Small intestine (tissue), 7 donors: ENCODE measurements at regions not wholly inside any gene's neighbourhood (a gene's known extent, or its start where the extent isn't known, plus 50 kb on each side); places are given as distances from the start of the nearest gene placed in this dataset.
"Not testable (repeated sequence)": the region's sequence is repeated elsewhere in the genome, so short reads cannot be mapped to it uniquely, and the experiment has no call there.

Source experiments
- DNase-seq, 2 donors: peaks; one replicate each; pipeline versions ENCODE4 v3.0.0 to v3.0.0-alpha.2; 2013
- FAIRE-seq: peaks from 2 replicates; lab custom pipeline; 2012; peaks lifted over from hg19 to GRCh38; lab: Jason Lieb, UNC
- H3K27ac ChIP-seq, 3 donors: one replicate each; pipeline ENCODE4 v1.5.1; 2013; ENCODE audit warnings: low read length in 2 of 3, mild to moderate bottlenecking in 2 of 3, control low read depth in 1 of 3, inconsistent platforms in 1 of 3, low read depth in 1 of 3, moderate library complexity in 1 of 3
- H3K27me3 ChIP-seq, 3 donors: one replicate each; pipeline ENCODE4 v1.6.1; 2013; ENCODE audit warnings: low read length in 3 of 3, inconsistent platforms in 1 of 3; ENCODE audit not compliant: control insufficient read depth in 3 of 3, insufficient read depth in 3 of 3
- H3K36me3 ChIP-seq, 3 donors: one replicate each; pipeline ENCODE4 v1.6.1; 2013; ENCODE audit warnings: low read length in 3 of 3, inconsistent platforms in 1 of 3, low read depth in 1 of 3, mild to moderate bottlenecking in 1 of 3, moderate library complexity in 1 of 3; ENCODE audit not compliant: control insufficient read depth in 3 of 3, insufficient read depth in 2 of 3
- H3K4me1 ChIP-seq, 3 donors: one replicate each; pipeline ENCODE4 v1.6.1; 2013; ENCODE audit warnings: low read length in 2 of 3, inconsistent platforms in 1 of 3, low read depth in 1 of 3, mild to moderate bottlenecking in 1 of 3, moderate library complexity in 1 of 3; ENCODE audit not compliant: control insufficient read depth in 3 of 3, insufficient read depth in 2 of 3
- H3K4me3 ChIP-seq, 3 donors: one replicate each; pipeline ENCODE4 v1.5.1; 2013; ENCODE audit warnings: low read length in 3 of 3, control low read depth in 1 of 3, inconsistent platforms in 1 of 3, low read depth in 1 of 3, mild to moderate bottlenecking in 1 of 3, moderate library complexity in 1 of 3
- H3K9me3 ChIP-seq, 2 donors: one replicate each; pipeline ENCODE4 v1.6.1; 2013; ENCODE audit warnings: low read depth in 1 of 2, low read length in 1 of 2; ENCODE audit not compliant: control insufficient read depth in 2 of 2, insufficient read depth in 1 of 2
- WGBS, 3 donors: extraction: QIAGEN DNeasy Blood & Tissue Kit; methylation state at CpG; one replicate each; pipeline ENCODE4 v1.1.7; 2013; 5-methylcytosine and 5-hydroxymethylcytosine counted together
- donor health status: healthy with polysubstance abuse.
- donor health status: control.
- donor health status: control.
- donor health status: Bipolar disorder and iron deficiency.
- donor health status: healthy.

GRCh38 chr1:65554829-65555228 is 134.4 kb downstream of the LEPR start:
- WGBS, 3 donors = 75 to 88% (median 77%) methylated on average over 8 of the region's 8 CpGs
- Histone ChIP-seq H3K27me3 (no peaks in the 10 kb centered on the region), H3K4me1 (no peaks in the 10 kb centered on the region), H3K27ac (no peak overlapping the region), H3K9me3 (peaks cover 0 to 3% of the 10 kb centered on the region in 2 donors), H3K4me3 (no peak overlapping the region), H3K36me3 (no peaks in the 10 kb centered on the region)
- DNase-seq (no peak), FAIRE-seq (no peak)

GRCh38 chr1:65558215-65558614 is 137.7 kb downstream of the LEPR start:
- no peak overlapping the region for H3K27ac ChIP-seq
- H3K4me3 ChIP-seq = no peak overlapping the region
- H3K4me1 ChIP-seq = no peaks in the 10 kb centered on the region
- no peak for FAIRE-seq
- DNase-seq = no peak
- no peaks in the 10 kb centered on the region for H3K36me3 ChIP-seq
- no peaks in the 10 kb centered on the region for H3K9me3 ChIP-seq
- H3K27me3 ChIP-seq = no peaks in the 10 kb centered on the region

- Histone ChIP-seq H3K4me1 (no peaks in the 10 kb centered on the region), H3K4me3 (no peak overlapping the region), H3K27ac (no peak overlapping the region), H3K9me3 (no peaks in the 10 kb centered on the region), H3K27me3 (no peaks in the 10 kb centered on the region), H3K36me3 (no peaks in the 10 kb centered on the region)
- FAIRE-seq (no peak), DNase-seq (no peak)
- 80 to 93% (median 80%) methylated on average over 5 to 7 of the region's 7 CpGs for WGBS, 3 donors
These were observed 144.0 kb downstream of the LEPR start for GRCh38 chr1:65564493-65564892.

- 69 to 73% (median 70%) methylated on average over 3 of the region's 3 CpGs for WGBS, 3 donors
- no peaks in the 10 kb centered on the region for H3K27me3 ChIP-seq
- H3K4me3 ChIP-seq = no peak overlapping the region
- no peaks in the 10 kb centered on the region for H3K36me3 ChIP-seq
- no peaks in the 10 kb centered on the region for H3K4me1 ChIP-seq
- H3K27ac ChIP-seq = no peak overlapping the region
- DNase-seq (no peak), FAIRE-seq (no peak)
- no peaks in the 10 kb centered on the region for H3K9me3 ChIP-seq
These were observed 147.8 kb downstream of the LEPR start for GRCh38 chr1:65568285-65568684.

- WGBS, 3 donors = 80 to 85% (median 82%) methylated on average over 10 of the region's 10 CpGs
- no peaks in the 10 kb centered on the region for H3K27me3 ChIP-seq
- no peaks in the 10 kb centered on the region for H3K36me3 ChIP-seq
- H3K4me1 ChIP-seq = no peaks in the 10 kb centered on the region
- DNase-seq = no peak
- H3K9me3 ChIP-seq = peaks cover 0 to 2% of the 10 kb centered on the region in 2 donors
- no peak for FAIRE-seq
- no peak overlapping the region for H3K4me3 ChIP-seq
- no peak overlapping the region for H3K27ac ChIP-seq
These were observed 152.4 kb downstream of the LEPR start for GRCh38 chr1:65572701-65573421.

- Histone ChIP-seq H3K27me3 (no peaks in the 10 kb centered on the region), H3K9me3 (peaks cover 0 to 2% of the 10 kb centered on the region in 2 donors), H3K4me3 (no peak overlapping the region), H3K27ac (no peak overlapping the region), H3K36me3 (no peaks in the 10 kb centered on the region), H3K4me1 (no peaks in the 10 kb centered on the region)
- DNase-seq = no peak
- FAIRE-seq = no peak
- 83 to 89% (median 86%) methylated on average over 4 of the region's 4 CpGs for WGBS, 3 donors
These were observed 156.8 kb downstream of the LEPR start for GRCh38 chr1:65577278-65577677.

GRCh38 chr1:65577982-65578381 is 157.5 kb downstream of the LEPR start:
- not testable (repeated sequence) for FAIRE-seq

GRCh38 chr1:65581119-65581518 is 160.7 kb downstream of the LEPR start:
- no peak for DNase-seq
- Histone ChIP-seq H3K27ac (no peak overlapping the region), H3K4me3 (no peak overlapping the region), H3K9me3 (no peaks in the 10 kb centered on the region), H3K4me1 (no peaks in the 10 kb centered on the region), H3K27me3 (no peaks in the 10 kb centered on the region), H3K36me3 (no peaks in the 10 kb centered on the region)
- WGBS, 3 donors = 61 to 82% (median 67%) methylated on average over 2 of the region's 2 CpGs
- FAIRE-seq = no peak

More at GRCh38 chr1:65577982-65578381, 157.5 kb downstream of the LEPR start:
- not testable (repeated sequence) for H3K27me3 ChIP-seq, H3K36me3 ChIP-seq, H3K9me3 ChIP-seq, H3K27ac ChIP-seq, H3K4me1 ChIP-seq, DNase-seq, H3K4me3 ChIP-seq
- 93 to 96% (median 94%) methylated on average over 3 of the region's 3 CpGs for WGBS, 3 donors

GRCh38 chr1:65584399-65584798 is 163.9 kb downstream of the LEPR start:
- Histone ChIP-seq H3K27ac (no peak overlapping the region), H3K4me3 (no peak overlapping the region), H3K27me3 (no peaks in the 10 kb centered on the region), H3K9me3 (no peaks in the 10 kb centered on the region), H3K36me3 (no peaks in the 10 kb centered on the region), H3K4me1 (no peaks in the 10 kb centered on the region)
- no peak for DNase-seq
- FAIRE-seq = no peak
- WGBS, 3 donors = 91 to 93% (median 93%) methylated on average over 2 of the region's 2 CpGs
